A673 (cell line): ENCODE measurements at regions not wholly inside any gene's neighbourhood (a gene's known extent, or its start where the extent isn't known, plus 50 kb on each side); places are given as distances from the start of the nearest gene placed in this dataset.

Source experiments
- CTCF ChIP-seq: fragments of 300-800, 200-600 bp; sonication (generic); conservative IDR thresholded peaks from 2 replicates; pipeline ENCODE4 v1.5.1; 2017; ENCODE audit warnings: low read depth, mild to moderate bottlenecking, antibody characterized with exemption, low read length, moderate library complexity, mixed read lengths
- EZH2 ChIP-seq: fragments of 200-600 bp; sonication (generic); IDR thresholded peaks from 2 replicates; pipeline ENCODE4 v1.6.1; 2017; ENCODE audit warnings: borderline replicate concordance, low read depth, mild to moderate bottlenecking, mixed read lengths, antibody characterized with exemption, low read length; ENCODE audit not compliant: poor library complexity, severe bottlenecking

GRCh38 chr1:209038316-209038715 is 545.2 kb upstream of the CAMK1G start:
- TF ChIP-seq CTCF (no peak), EZH2 (no peak)
